ENCODE measurements at regions not wholly inside any gene's neighbourhood (a gene's known extent, or its start where the extent isn't known, plus 50 kb on each side); places are given as distances from the start of the nearest gene placed in this dataset.

GRCh38 chr6:2432292-2432691 lies 186.9 kb upstream of the GMDS start:
- Histone ChIP-seq H3K4me3 (no peak overlapping the region), H3K4me1 (replicated peaks in 1 of 2) (no peaks in the 10 kb centered on the region), H3K27me3 (no peaks in the 10 kb centered on the region), H3K9me3 (replicated peaks in 1 of 3) (no peaks in the 10 kb centered on the region), H3K27ac (no peak overlapping the region), H3K36me3 (replicated peaks in 1 of 2) (no peaks in the 10 kb centered on the region)
- 88 to 92% (median 89%) methylated on average over 5 of the region's 5 CpGs for WGBS, 4 donors
- no peak for TF ChIP-seq POLR2A (IDR thresholded peaks at IDR 0.05)
- no peak for TF ChIP-seq CTCF (IDR thresholded peaks at IDR 0.05)
- intact Hi-C loops (cut with DNase I) = no loop called here
- DNase-seq = no peak

GRCh38 chr6:2430612-2431011 lies 185.2 kb upstream of the GMDS start:
- TF ChIP-seq POLR2A (IDR thresholded peaks at IDR 0.05) (no peak), CTCF (IDR thresholded peaks at IDR 0.05) (no peak)
- H3K27me3 ChIP-seq = no peaks in the 10 kb centered on the region
- no peak overlapping the region for H3K27ac ChIP-seq
- no peaks in the 10 kb centered on the region for H3K36me3 ChIP-seq (replicated peaks in 1 of 2)
- H3K4me3 ChIP-seq = no peak overlapping the region
- 77 to 91% (median 88%) methylated on average over 3 of the region's 3 CpGs for WGBS, 4 donors
- intact Hi-C loops (cut with DNase I) = no loop called here
- no peak for DNase-seq
- H3K4me1 ChIP-seq (replicated peaks in 1 of 2) = no peaks in the 10 kb centered on the region
- no peaks in the 10 kb centered on the region for H3K9me3 ChIP-seq (replicated peaks in 1 of 3)

GRCh38 chr6:2429460-2429859 lies 184.1 kb upstream of the GMDS start:
- Histone ChIP-seq H3K27me3 (no peaks in the 10 kb centered on the region), H3K36me3 (replicated peaks in 1 of 2) (no peaks in the 10 kb centered on the region), H3K4me3 (no peak overlapping the region), H3K27ac (no peak overlapping the region), H3K9me3 (replicated peaks in 1 of 3) (no peaks in the 10 kb centered on the region), H3K4me1 (replicated peaks in 1 of 2) (no peaks in the 10 kb centered on the region)
- intact Hi-C loops (cut with DNase I) = no loop called here
- TF ChIP-seq POLR2A (IDR thresholded peaks at IDR 0.05) (no peak), CTCF (IDR thresholded peaks at IDR 0.05) (no peak)
- no peak for DNase-seq
- WGBS, 4 donors = 85 to 95% (median 91%) methylated on average over 6 of the region's 6 CpGs

GRCh38 chr6:2429032-2429431 lies 183.6 kb upstream of the GMDS start:
- Histone ChIP-seq H3K36me3 (replicated peaks in 1 of 2) (no peaks in the 10 kb centered on the region), H3K4me3 (no peak overlapping the region), H3K27me3 (no peaks in the 10 kb centered on the region), H3K4me1 (replicated peaks in 1 of 2) (no peaks in the 10 kb centered on the region), H3K9me3 (replicated peaks in 1 of 3) (no peaks in the 10 kb centered on the region), H3K27ac (no peak overlapping the region)
- intact Hi-C loops (cut with DNase I) = no loop called here
- WGBS, 4 donors = 94 to 100% (median 97%) methylated on average over 1 of the region's 1 CpG
- TF ChIP-seq CTCF (IDR thresholded peaks at IDR 0.05) = no peak
- no peak for TF ChIP-seq POLR2A (IDR thresholded peaks at IDR 0.05)
- no peak for DNase-seq

Measured in adrenal gland (tissue), 9 donors.